ENCODE measurements at regions not wholly inside any gene's neighbourhood (a gene's known extent, or its start where the extent isn't known, plus 50 kb on each side); places are given as distances from the start of the nearest gene placed in this dataset.

DNA sequence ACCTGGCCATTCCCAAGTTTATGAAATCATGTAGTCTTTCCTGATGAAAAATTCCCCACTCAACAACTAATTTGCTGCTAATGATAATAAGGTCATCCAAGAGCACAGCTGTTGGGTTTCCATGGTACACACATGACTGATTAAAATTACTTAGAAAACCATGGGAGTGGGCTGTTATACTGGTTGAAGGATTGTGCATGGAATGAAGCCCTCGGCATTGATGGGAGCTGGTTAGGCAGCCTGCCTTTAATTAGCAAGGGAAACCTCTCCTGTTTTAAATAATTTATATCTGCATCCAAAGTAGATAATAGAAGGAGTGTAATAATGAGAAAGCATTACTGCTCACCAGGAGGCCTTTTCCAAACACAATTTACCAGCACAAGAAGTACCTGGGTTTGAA lies 235.1 kb upstream of the CFAP20DC start:
- no peak overlapping the region for H3K4me3 ChIP-seq (ENCODE audit: low read depth, low read length)
- no peak for DNase-seq (ENCODE audit: low read depth, low spot score)
- TF ChIP-seq, protein P1, sequence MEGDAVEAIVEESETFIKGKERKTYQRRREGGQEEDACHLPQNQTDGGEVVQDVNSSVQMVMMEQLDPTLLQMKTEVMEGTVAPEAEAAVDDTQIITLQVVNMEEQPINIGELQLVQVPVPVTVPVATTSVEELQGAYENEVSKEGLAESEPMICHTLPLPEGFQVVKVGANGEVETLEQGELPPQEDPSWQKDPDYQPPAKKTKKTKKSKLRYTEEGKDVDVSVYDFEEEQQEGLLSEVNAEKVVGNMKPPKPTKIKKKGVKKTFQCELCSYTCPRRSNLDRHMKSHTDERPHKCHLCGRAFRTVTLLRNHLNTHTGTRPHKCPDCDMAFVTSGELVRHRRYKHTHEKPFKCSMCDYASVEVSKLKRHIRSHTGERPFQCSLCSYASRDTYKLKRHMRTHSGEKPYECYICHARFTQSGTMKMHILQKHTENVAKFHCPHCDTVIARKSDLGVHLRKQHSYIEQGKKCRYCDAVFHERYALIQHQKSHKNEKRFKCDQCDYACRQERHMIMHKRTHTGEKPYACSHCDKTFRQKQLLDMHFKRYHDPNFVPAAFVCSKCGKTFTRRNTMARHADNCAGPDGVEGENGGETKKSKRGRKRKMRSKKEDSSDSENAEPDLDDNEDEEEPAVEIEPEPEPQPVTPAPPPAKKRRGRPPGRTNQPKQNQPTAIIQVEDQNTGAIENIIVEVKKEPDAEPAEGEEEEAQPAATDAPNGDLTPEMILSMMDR (IDR thresholded peaks at IDR 0.05; ENCODE audit: low read depth, low read length) = no peak
- in situ Hi-C loops (cut with HindIII; ENCODE audit: low sequenced_read_pairs) = no loop called here

DNA sequence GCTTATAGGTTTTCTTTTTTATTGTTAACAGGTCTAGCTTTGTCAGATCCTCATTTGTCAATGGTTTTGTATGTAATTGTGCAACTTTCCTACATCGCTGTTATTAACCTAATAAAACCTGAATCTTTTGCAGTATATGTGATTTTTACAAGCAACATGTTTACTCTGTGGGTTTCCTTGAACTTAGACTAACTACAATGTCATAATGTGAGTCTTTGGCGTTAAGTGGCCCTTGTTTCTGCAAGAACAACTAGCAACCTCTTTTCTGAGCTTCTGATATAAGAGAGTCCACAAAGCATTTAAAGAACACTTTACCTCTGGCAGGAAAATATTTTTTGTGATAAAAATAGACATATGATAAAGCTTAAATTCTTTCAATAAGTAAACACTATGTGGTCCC lies 230.3 kb upstream of the CFAP20DC start:
- no peak for DNase-seq (ENCODE audit: low read depth, low spot score)
- in situ Hi-C loops (cut with HindIII; ENCODE audit: low sequenced_read_pairs) = no loop called here
- H3K4me3 ChIP-seq (ENCODE audit: low read depth, low read length) = no peak overlapping the region
- TF ChIP-seq, protein P1 (IDR thresholded peaks at IDR 0.05; ENCODE audit: low read depth, low read length) = no peak

DNA sequence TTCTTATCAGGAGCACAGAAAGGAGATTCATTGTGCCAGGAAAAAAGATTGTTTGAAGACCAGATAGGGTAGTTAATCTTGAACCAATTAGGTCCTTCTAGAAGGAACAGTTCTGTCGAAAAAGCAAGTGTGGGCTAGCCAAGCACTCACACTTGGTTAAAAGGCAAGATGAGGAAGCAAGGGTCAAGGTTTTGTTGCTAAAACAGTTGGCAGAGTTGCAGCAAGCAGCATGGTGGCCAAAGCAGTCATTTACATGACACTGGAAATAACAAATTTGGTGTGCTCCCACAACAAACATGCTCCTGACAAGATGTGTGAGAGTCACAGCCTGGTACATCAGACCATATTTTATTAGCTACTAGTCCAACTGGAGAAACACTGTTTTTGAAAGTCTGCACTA lies 228.0 kb upstream of the CFAP20DC start:
- H3K4me3 ChIP-seq (ENCODE audit: low read depth, low read length) = no peak overlapping the region
- in situ Hi-C loops (cut with HindIII; ENCODE audit: low sequenced_read_pairs) = no loop called here
- TF ChIP-seq, protein P1 (IDR thresholded peaks at IDR 0.05; ENCODE audit: low read depth, low read length) = no peak
- DNase-seq (ENCODE audit: low read depth, low spot score) = no peak

DNA sequence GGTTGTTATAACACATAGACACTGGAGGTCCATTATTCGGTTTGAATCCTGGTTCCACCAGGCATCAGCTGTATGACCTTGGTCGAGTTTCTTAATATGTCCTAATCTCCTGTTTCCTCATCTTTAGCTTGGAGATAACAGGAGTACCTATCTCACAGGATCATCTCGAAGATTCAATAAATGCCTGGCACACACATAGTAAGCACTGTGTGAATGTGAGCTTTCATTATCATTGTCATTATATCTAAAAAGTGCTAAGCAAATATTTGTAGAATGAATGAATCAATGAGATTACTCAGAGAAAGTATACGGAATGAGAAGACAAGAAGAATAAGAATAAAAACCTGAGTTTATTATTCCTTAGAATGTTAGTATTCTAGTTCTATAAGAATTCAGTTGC lies 227.4 kb upstream of the CFAP20DC start:
- H3K4me3 ChIP-seq (ENCODE audit: low read depth, low read length) = no peak overlapping the region
- TF ChIP-seq, protein P1 (IDR thresholded peaks at IDR 0.05; ENCODE audit: low read depth, low read length) = no peak
- in situ Hi-C loops (cut with HindIII; ENCODE audit: low sequenced_read_pairs) = no loop called here
- no peak for DNase-seq (ENCODE audit: low read depth, low spot score)

DNA sequence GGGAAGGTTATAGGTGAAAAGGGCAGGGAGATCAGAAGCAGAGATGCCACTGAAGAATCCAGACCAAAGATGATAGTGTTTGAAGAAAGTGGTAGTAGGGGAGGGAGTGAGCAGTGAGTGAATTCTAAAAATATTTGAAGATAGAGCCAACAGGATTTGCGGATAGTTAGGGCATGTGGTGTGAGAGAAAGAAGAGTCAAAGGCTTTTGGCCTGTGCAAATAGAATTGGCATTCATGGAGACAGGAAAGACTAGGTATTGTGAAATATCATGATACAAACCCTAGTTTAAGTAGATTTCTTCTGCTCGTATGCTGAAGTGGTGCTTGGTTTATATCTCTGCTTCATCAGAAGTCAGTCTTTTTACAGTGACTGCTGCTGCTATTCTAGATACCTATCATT lies 224.2 kb upstream of the CFAP20DC start:
- in situ Hi-C loops (cut with HindIII; ENCODE audit: low sequenced_read_pairs) = no loop called here
- no peak for DNase-seq (ENCODE audit: low read depth, low spot score)
- H3K4me3 ChIP-seq (ENCODE audit: low read depth, low read length) = no peak overlapping the region
- TF ChIP-seq, protein P1 (IDR thresholded peaks at IDR 0.05; ENCODE audit: low read depth, low read length) = no peak

DNA sequence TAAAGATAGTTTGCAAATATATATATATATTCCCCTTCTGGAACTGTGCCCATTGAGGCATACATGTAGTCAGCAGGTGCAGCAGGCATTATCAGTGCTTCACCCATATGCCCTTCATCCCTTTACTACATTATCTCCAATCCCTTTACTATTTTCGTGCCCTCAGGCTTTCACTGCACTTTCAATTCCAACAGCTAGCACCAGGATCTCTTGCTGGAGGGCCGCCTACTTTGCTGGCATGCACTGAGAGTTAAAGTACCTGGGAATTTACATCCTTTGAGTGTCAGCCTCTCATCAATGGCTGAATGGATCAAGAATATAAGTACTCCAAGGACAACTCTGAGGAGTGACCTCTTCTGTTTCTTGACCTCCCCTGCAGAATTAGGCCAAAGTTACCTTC lies 222.1 kb upstream of the CFAP20DC start:
- DNase-seq (ENCODE audit: low read depth, low spot score) = no peak
- in situ Hi-C loops (cut with HindIII; ENCODE audit: low sequenced_read_pairs) = no loop called here
- TF ChIP-seq, protein P1 (IDR thresholded peaks at IDR 0.05; ENCODE audit: low read depth, low read length) = no peak
- no peak overlapping the region for H3K4me3 ChIP-seq (ENCODE audit: low read depth, low read length)

DNA sequence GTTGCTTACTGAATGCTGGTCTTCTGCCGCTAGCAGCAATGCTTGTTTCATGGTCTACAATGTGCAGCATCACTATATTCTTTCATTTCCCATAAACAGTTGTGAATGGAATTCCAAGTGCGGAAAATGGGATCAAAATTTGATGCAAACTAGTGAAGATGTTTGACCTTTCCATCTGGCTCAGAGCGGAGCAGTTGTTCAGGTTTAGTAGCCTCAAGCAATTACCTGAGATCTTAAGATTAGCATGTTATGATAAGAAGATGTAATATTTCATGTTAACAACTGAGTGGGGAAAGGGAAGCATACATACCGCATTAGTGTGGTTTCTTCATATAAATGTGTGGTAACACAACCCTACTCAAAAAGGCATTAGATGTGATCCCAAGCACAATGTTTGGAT lies 221.1 kb upstream of the CFAP20DC start:
- no peak overlapping the region for H3K4me3 ChIP-seq (ENCODE audit: low read depth, low read length)
- DNase-seq (ENCODE audit: low read depth, low spot score) = no peak
- in situ Hi-C loops (cut with HindIII; ENCODE audit: low sequenced_read_pairs) = no loop called here
- TF ChIP-seq, protein P1 (IDR thresholded peaks at IDR 0.05; ENCODE audit: low read depth, low read length) = no peak
